ENCODE measurements at regions not wholly inside any gene's neighbourhood (a gene's known extent, or its start where the extent isn't known, plus 50 kb on each side); places are given as distances from the start of the nearest gene placed in this dataset.

- no peak overlapping the region for H3K4me3 ChIP-seq (ENCODE audit: low read depth, low read length)
- no peak overlapping the region for H3K27ac ChIP-seq
- TF ChIP-seq, protein P1, sequence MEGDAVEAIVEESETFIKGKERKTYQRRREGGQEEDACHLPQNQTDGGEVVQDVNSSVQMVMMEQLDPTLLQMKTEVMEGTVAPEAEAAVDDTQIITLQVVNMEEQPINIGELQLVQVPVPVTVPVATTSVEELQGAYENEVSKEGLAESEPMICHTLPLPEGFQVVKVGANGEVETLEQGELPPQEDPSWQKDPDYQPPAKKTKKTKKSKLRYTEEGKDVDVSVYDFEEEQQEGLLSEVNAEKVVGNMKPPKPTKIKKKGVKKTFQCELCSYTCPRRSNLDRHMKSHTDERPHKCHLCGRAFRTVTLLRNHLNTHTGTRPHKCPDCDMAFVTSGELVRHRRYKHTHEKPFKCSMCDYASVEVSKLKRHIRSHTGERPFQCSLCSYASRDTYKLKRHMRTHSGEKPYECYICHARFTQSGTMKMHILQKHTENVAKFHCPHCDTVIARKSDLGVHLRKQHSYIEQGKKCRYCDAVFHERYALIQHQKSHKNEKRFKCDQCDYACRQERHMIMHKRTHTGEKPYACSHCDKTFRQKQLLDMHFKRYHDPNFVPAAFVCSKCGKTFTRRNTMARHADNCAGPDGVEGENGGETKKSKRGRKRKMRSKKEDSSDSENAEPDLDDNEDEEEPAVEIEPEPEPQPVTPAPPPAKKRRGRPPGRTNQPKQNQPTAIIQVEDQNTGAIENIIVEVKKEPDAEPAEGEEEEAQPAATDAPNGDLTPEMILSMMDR (IDR thresholded peaks at IDR 0.05; ENCODE audit: low read depth, low read length): no peak
- no peak for DNase-seq
- H3K27me3 ChIP-seq (ENCODE audit: insufficient read depth, low read depth, severe bottlenecking): no peaks in the 10 kb centered on the region
- no peaks in the 10 kb centered on the region for H3K9me3 ChIP-seq (ENCODE audit: severe bottlenecking)
- no peaks in the 10 kb centered on the region for H3K36me3 ChIP-seq
These were observed 198.0 kb upstream of the SOX11 start for GRCh38 chr2:5494212-5494611.

DNA sequence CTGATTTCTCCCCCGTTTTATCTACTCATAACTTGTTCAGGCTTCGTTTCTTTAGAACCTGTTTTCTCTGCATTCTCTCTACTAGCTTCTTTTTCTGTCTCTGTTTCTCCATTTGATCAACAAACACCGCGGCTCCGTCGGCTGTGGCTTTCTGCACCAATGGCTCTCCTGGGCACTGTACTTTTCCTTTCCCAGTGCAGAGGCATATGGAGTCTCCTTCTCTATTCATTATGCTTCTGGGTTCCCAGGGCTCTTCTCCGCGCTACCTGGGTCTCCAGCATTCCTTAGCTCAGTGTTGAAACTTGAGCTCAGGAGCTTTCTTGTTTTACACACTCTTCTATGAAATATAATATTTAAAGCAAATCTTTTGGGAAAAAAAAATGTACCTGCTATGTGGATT, 196.6 kb upstream of the SOX11 start:
- Histone ChIP-seq H3K4me3 (ENCODE audit: low read depth, low read length) (no peak overlapping the region), H3K27ac (no peak overlapping the region), H3K9me3 (ENCODE audit: severe bottlenecking) (no peaks in the 10 kb centered on the region), H3K27me3 (ENCODE audit: insufficient read depth, low read depth, severe bottlenecking) (no peaks in the 10 kb centered on the region), H3K36me3 (no peaks in the 10 kb centered on the region)
- TF ChIP-seq, protein P1 (IDR thresholded peaks at IDR 0.05; ENCODE audit: low read depth, low read length): no peak
- no peak for DNase-seq

DNA sequence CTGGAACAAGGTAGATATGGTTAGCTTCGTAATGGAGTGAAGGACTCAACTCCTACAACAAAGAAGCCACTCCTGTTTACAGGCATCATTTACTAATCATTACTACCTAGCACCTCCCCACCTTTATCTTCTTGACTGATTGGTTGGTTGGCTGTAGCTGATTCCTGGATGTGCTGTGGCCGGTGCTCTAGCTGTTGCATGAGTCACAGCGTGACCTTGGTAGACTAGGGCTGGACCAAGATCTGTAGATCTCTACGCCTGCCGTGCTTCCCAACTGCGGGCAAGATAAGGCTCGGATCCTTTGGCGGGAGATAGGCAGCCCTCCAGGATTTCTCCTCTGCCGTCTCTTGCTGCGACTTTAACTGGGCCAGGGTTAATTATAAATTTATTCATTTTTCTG, 194.3 kb upstream of the SOX11 start:
- Histone ChIP-seq H3K27me3 (ENCODE audit: insufficient read depth, low read depth, severe bottlenecking) (no peaks in the 10 kb centered on the region), H3K27ac (no peak overlapping the region), H3K36me3 (no peaks in the 10 kb centered on the region), H3K4me3 (ENCODE audit: low read depth, low read length) (no peak overlapping the region), H3K9me3 (ENCODE audit: severe bottlenecking) (no peaks in the 10 kb centered on the region)
- no peak for DNase-seq
- TF ChIP-seq, protein P1 (IDR thresholded peaks at IDR 0.05; ENCODE audit: low read depth, low read length): no peak

DNA sequence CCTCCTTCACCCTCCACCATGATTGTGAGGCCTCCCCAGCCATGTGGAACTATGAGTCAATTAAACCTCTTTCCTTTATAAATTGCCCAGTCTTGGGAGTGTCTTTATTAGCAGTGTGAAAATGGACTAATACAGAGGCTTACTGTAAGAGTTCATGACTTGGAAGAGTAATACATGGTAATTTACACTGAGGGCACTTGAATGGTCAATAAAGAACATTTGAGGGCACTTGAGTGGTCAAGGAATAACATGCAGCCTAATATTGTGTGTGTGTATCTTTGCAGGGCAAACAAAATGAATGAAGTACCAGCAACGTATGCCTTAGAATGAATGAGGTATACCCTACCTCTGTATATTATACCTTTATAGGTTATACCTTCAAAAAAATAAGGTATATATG, 190.4 kb upstream of the SOX11 start:
- Histone ChIP-seq H3K27me3 (ENCODE audit: insufficient read depth, low read depth, severe bottlenecking) (no peaks in the 10 kb centered on the region), H3K36me3 (no peaks in the 10 kb centered on the region), H3K4me3 (ENCODE audit: low read depth, low read length) (no peak overlapping the region), H3K27ac (no peak overlapping the region), H3K9me3 (ENCODE audit: severe bottlenecking) (no peaks in the 10 kb centered on the region)
- no peak for DNase-seq
- TF ChIP-seq, protein P1 (IDR thresholded peaks at IDR 0.05; ENCODE audit: low read depth, low read length): no peak

DNA sequence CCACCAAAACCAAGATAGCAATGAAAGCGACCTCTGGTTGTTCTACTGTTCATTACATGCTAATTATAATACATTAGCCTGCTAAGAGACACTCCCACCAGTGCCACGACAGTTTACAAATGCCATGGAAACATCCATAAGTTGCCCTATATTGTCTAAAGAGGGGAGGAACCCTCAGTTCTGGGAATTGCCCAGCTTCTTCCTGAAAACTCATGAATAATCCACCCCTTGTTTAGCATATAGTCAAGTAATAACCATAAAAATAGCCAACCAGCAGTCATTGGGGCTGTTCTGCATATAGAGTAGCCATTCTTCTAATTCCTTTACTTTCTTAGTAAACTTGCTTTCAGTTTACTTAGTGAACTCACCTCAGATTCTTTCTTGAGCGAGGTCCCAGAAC, 189.8 kb upstream of the SOX11 start:
- Histone ChIP-seq H3K27me3 (ENCODE audit: insufficient read depth, low read depth, severe bottlenecking) (no peaks in the 10 kb centered on the region), H3K4me3 (ENCODE audit: low read depth, low read length) (no peak overlapping the region), H3K27ac (no peak overlapping the region), H3K36me3 (no peaks in the 10 kb centered on the region), H3K9me3 (ENCODE audit: severe bottlenecking) (no peaks in the 10 kb centered on the region)
- DNase-seq: no peak
- TF ChIP-seq, protein P1 (IDR thresholded peaks at IDR 0.05; ENCODE audit: low read depth, low read length): no peak

GRCh38 chr2:5504756-5505155, 187.4 kb upstream of the SOX11 start:
- Histone ChIP-seq H3K27me3 (ENCODE audit: insufficient read depth, low read depth, severe bottlenecking) (no peaks in the 10 kb centered on the region), H3K9me3 (ENCODE audit: severe bottlenecking) (no peaks in the 10 kb centered on the region), H3K4me3 (ENCODE audit: low read depth, low read length) (no peak overlapping the region), H3K27ac (no peak overlapping the region), H3K36me3 (no peaks in the 10 kb centered on the region)
- no peak for DNase-seq
- TF ChIP-seq, protein P1 (IDR thresholded peaks at IDR 0.05; ENCODE audit: low read depth, low read length): no peak

Data from WERI-Rb-1 (cell line).